ENCODE measurements at regions not wholly inside any gene's neighbourhood (a gene's known extent, or its start where the extent isn't known, plus 50 kb on each side); places are given as distances from the start of the nearest gene placed in this dataset.

DNA sequence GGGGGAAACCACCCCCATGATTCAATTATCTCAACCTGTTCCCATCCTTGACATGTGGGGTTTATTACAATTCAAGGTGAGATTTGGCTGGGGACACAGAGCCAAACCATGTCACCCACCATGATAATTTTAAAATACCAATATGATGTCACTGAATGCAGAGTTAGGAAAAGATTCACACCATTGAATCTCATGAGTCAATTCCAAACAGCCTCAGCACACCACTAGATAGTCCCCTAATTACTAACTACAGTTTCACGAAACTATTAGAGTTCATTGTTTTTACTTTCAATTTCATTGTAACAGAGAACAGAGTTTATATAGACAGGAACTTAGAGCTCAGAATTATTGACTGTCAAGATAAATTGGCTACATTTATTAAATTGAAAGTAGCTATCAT lies 410.2 kb downstream of the FAM47A start:
- CTCF ChIA-PET: no interaction called here
- no peak for TF ChIP-seq LEF1 (IDR thresholded peaks at IDR 0.05; ENCODE audit: borderline replicate concordance)
- TF ChIP-seq CTBP1 (IDR thresholded peaks at IDR 0.05; ENCODE audit: borderline replicate concordance): no peak
- TF ChIP-seq ARNT (IDR thresholded peaks at IDR 0.05): no peak
- no peak for TF ChIP-seq NFRKB (IDR thresholded peaks at IDR 0.05)
- no peak for TF ChIP-seq SP1 (IDR thresholded peaks at IDR 0.05)
- no peak for TF ChIP-seq FOXA1 (IDR thresholded peaks at IDR 0.05)
- TF ChIP-seq L3MBTL2 (conservative IDR thresholded peaks at IDR 0.05): no peak
- TF ChIP-seq FOXM1 (IDR thresholded peaks at IDR 0.05; ENCODE audit: borderline replicate concordance): no peak
- TF ChIP-seq FOXK2 (IDR thresholded peaks at IDR 0.05): no peak
- no peak for TF ChIP-seq TARDBP (IDR thresholded peaks at IDR 0.05)
- no peak for TF ChIP-seq SUZ12 (IDR thresholded peaks at IDR 0.05)
- TF ChIP-seq, protein P1, sequence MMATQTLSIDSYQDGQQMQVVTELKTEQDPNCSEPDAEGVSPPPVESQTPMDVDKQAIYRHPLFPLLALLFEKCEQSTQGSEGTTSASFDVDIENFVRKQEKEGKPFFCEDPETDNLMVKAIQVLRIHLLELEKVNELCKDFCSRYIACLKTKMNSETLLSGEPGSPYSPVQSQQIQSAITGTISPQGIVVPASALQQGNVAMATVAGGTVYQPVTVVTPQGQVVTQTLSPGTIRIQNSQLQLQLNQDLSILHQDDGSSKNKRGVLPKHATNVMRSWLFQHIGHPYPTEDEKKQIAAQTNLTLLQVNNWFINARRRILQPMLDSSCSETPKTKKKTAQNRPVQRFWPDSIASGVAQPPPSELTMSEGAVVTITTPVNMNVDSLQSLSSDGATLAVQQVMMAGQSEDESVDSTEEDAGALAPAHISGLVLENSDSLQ (IDR thresholded peaks at IDR 0.05): no peak
- no peak for TF ChIP-seq ELF4 (IDR thresholded peaks at IDR 0.05)
- TF ChIP-seq ZNF384 (IDR thresholded peaks at IDR 0.05): no peak
- TF ChIP-seq BHLHE40 (IDR thresholded peaks at IDR 0.05; ENCODE audit: borderline replicate concordance): no peak
- no peak for TF ChIP-seq HDGF (IDR thresholded peaks at IDR 0.05; ENCODE audit: borderline replicate concordance)
- POLR2A ChIA-PET: no interaction called here
- no peak for DNase-seq (ENCODE audit: extremely low spot score)

DNA sequence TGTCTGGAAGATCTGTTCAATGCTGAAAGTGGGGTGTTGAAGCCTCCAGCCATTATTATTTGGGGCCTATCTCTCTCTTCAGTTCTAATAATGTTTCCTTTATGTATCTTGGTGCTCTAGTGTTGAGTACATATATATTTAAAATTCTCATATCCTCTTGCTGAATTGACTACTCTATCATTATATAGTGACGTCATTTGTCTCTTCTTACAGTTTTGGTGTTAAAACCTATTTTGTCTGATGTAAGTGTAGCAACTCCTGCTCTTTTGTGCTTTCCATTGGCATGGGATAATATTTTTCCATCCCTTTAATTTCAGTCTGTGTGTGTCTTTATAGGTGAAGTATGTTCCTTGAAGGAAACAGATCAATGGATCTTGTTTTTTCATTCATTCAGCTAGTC lies 446.0 kb downstream of the FAM47A start:
- ChIA-PET POLR2A (no interaction called here), CTCF (no interaction called here)
- no peak for DNase-seq (ENCODE audit: extremely low spot score)
- TF ChIP-seq L3MBTL2 (conservative IDR thresholded peaks at IDR 0.05) (no peak), CTBP1 (IDR thresholded peaks at IDR 0.05; ENCODE audit: borderline replicate concordance) (no peak), BHLHE40 (IDR thresholded peaks at IDR 0.05; ENCODE audit: borderline replicate concordance) (no peak), FOXA1 (IDR thresholded peaks at IDR 0.05) (no peak), SP1 (IDR thresholded peaks at IDR 0.05) (no peak), NFRKB (IDR thresholded peaks at IDR 0.05) (no peak), TARDBP (IDR thresholded peaks at IDR 0.05) (no peak), HDGF (IDR thresholded peaks at IDR 0.05; ENCODE audit: borderline replicate concordance) (no peak), SUZ12 (IDR thresholded peaks at IDR 0.05) (no peak), ARNT (IDR thresholded peaks at IDR 0.05) (no peak), FOXK2 (IDR thresholded peaks at IDR 0.05) (no peak), ELF4 (IDR thresholded peaks at IDR 0.05) (no peak), FOXM1 (IDR thresholded peaks at IDR 0.05; ENCODE audit: borderline replicate concordance) (no peak), LEF1 (IDR thresholded peaks at IDR 0.05; ENCODE audit: borderline replicate concordance) (no peak), ZNF384 (IDR thresholded peaks at IDR 0.05) (no peak)
- TF ChIP-seq, protein P1 (IDR thresholded peaks at IDR 0.05): no peak
